HCT116 (cell line): ENCODE measurements at regions not wholly inside any gene's neighbourhood (a gene's known extent, or its start where the extent isn't known, plus 50 kb on each side); places are given as distances from the start of the nearest gene placed in this dataset.

Experiments
- ATAC-seq: fragments of 200-7000 bp; cut with Tn5 transposase; 2 replicates; pipeline ENCODE4 v1.9.1; 2020; ENCODE audit warnings: mild to moderate bottlenecking, moderate library complexity
- BruUV-seq: library from RNA; stranded (reverse); fragments of 400-500 nt; replicated peaks from 2 replicates; lab custom pipeline; 2021; lab: Mats Ljungman, UMichigan
- CTCF ChIA-PET: fragments of 300-600 bp; sonication (Branson Sonifier 250); formaldehyde crosslinking; loops from one replicate; lab custom pipeline; 2021; ENCODE audit warnings: antibody characterized with exemption; lab: Charles Lee
- POLR2A ChIA-PET: fragments of 300-600, 350-600 bp; sonication (Branson Sonifier 250); formaldehyde crosslinking; loops from one replicate; lab custom pipeline; 2021; ENCODE audit warnings: antibody characterized with exemption; lab: Charles Lee
- RAD21 ChIA-PET, 2 experiments: fragments of 300-600 bp; sonication (Branson Sonifier 250); formaldehyde crosslinking; loops; one replicate each; lab custom pipeline; 2023; ENCODE audit warnings: low total read pairs in 2 of 2; ENCODE audit not compliant: uncharacterized antibody in 2 of 2, unreplicated experiment in 2 of 2, low non-redundant PET in 1 of 2; lab: Charles Lee
- DNase-seq: peaks from one replicate; pipeline ENCODE4 v3.0.0-alpha.2; 2010; ENCODE audit warnings: low read depth, low spot score
- H2AFZ ChIP-seq: fragments of 200-600 bp; shearing (Covaris generic), sonication (generic); 2 replicates; pipeline ENCODE4 v1.6.1; 2017; ENCODE audit warnings: low read depth, mixed run types, mixed read lengths, antibody characterized with exemption, low read length; ENCODE audit not compliant: poor library complexity, severe bottlenecking
- H3K27ac ChIP-seq: 2 replicates; pipeline ENCODE4 v1.5.1; 2012; ENCODE audit warnings: low read depth, low read length
- H3K27me3 ChIP-seq: fragments of 200-600 bp; sonication (generic); 2 replicates; pipeline ENCODE4 v1.6.1; 2016; ENCODE audit warnings: mixed run types, low read length, mixed read lengths; ENCODE audit not compliant: insufficient read depth
- H3K36me3 ChIP-seq, 2 experiments: fragments of 200-500 bp in 1 of 2; fragments of 200-600 bp in 1 of 2; sonication (Bioruptor generic) in 1 of 2; sonication (generic) in 1 of 2; 2 replicates each; pipeline versions ENCODE4 v1.5.1 to v1.6.1; 2014 to 2016; ENCODE audit warnings: low read length in 2 of 2, inconsistent platforms in 1 of 2, mixed read lengths in 1 of 2, mixed run types in 1 of 2; ENCODE audit not compliant: insufficient read depth in 2 of 2, control insufficient read depth in 1 of 2
- H3K4me1 ChIP-seq, 2 experiments: fragments of 200-600 bp in 1 of 2; sonication (generic) in 1 of 2; 2 replicates each; pipeline versions ENCODE4 v1.5.1 to v1.6.1; 2012 to 2017; ENCODE audit warnings: low read length in 2 of 2, inconsistent platforms in 1 of 2, mild to moderate bottlenecking in 1 of 2, mixed read lengths in 1 of 2, mixed run types in 1 of 2, moderate library complexity in 1 of 2; ENCODE audit not compliant: insufficient read depth in 2 of 2, control insufficient read depth in 1 of 2
- H3K4me2 ChIP-seq: fragments of 200-600 bp; sonication (generic); 2 replicates; pipeline ENCODE4 v1.6.1; 2017; ENCODE audit warnings: mixed run types, low read length, mixed read lengths
- H3K4me3 ChIP-seq, 2 experiments: fragments of 200-600 bp in 1 of 2; sonication (generic) in 1 of 2; replicated peaks in 1 of 2; 2 replicates each; pipeline ENCODE4 v1.5.1; 2011 to 2016; ENCODE audit warnings: low read length in 2 of 2, control low read depth in 1 of 2, low read depth in 1 of 2, mild to moderate bottlenecking in 1 of 2, mixed read lengths in 1 of 2, mixed run types in 1 of 2
- H3K79me2 ChIP-seq: fragments of 200-600 bp; sonication (generic); 2 replicates; pipeline ENCODE4 v1.6.1; 2017; ENCODE audit warnings: mild to moderate bottlenecking, mixed run types, low read length, moderate library complexity, mixed read lengths; ENCODE audit not compliant: insufficient read depth
- H3K9ac ChIP-seq: fragments of 200-600 bp; sonication (generic); 2 replicates; pipeline ENCODE4 v1.6.1; 2016; ENCODE audit warnings: low read length, mixed read lengths
- H3K9me2 ChIP-seq: fragments of 200-600 bp; sonication (generic), shearing (Covaris generic); 2 replicates; pipeline ENCODE4 v1.6.1; 2017; ENCODE audit warnings: mixed run types, mild to moderate bottlenecking, moderate library complexity; ENCODE audit not compliant: insufficient read depth
- H3K9me3 ChIP-seq, 2 experiments: fragments of 200-500 bp in 1 of 2; fragments of 200-600 bp in 1 of 2; sonication (Bioruptor generic) in 1 of 2; sonication (generic) in 1 of 2; 2 replicates each; pipeline ENCODE4 v1.6.1; 2014 to 2017; ENCODE audit warnings: low read length in 2 of 2, mixed read lengths in 2 of 2, inconsistent platforms in 1 of 2, low read depth in 1 of 2, mild to moderate bottlenecking in 1 of 2, mixed run types in 1 of 2, moderate library complexity in 1 of 2; ENCODE audit not compliant: control insufficient read depth in 1 of 2, insufficient read depth in 1 of 2
- H4K20me1 ChIP-seq: fragments of 200-600 bp; sonication (generic), shearing (Covaris generic); 2 replicates; pipeline ENCODE4 v1.6.1; 2017; ENCODE audit warnings: mixed run types, mild to moderate bottlenecking, moderate library complexity; ENCODE audit not compliant: insufficient read depth
- ATF3 ChIP-seq: IDR thresholded peaks from 2 replicates; pipeline ENCODE4 v1.6.1; 2012
- ELF1 ChIP-seq: IDR thresholded peaks from 2 replicates; pipeline ENCODE4 v1.6.1; 2012; ENCODE audit warnings: low read depth, borderline replicate concordance
- FOSL1 ChIP-seq: IDR thresholded peaks from 2 replicates; pipeline ENCODE4 v1.6.1; 2012; ENCODE audit warnings: low read depth
- MAX ChIP-seq: IDR thresholded peaks from 2 replicates; pipeline ENCODE4 v1.6.1; 2012
- REST ChIP-seq: IDR thresholded peaks from 2 replicates; pipeline ENCODE4 v1.6.1; 2012; ENCODE audit warnings: low read depth
- TCF7L2 ChIP-seq: IDR thresholded peaks from 2 replicates; pipeline ENCODE4 v1.7.0; 2011; ENCODE audit warnings: borderline replicate concordance, inconsistent platforms; ENCODE audit not compliant: insufficient read depth, insufficient read length; ENCODE audit errors: extremely low read depth
- ZFX ChIP-seq: fragments of 450-650 bp; IDR thresholded peaks from 2 replicates; pipeline ENCODE4 v1.6.1; 2017
- intact Hi-C: fragments of 100-400 bp; cut with micrococcal nuclease; formaldehyde crosslinking; loops from 2 replicates; pipeline ENCODE4 v1.10.0; 2022

- H3K4me3 ChIP-seq, result no peak overlapping the region
- H3K4me2 ChIP-seq, result no peak overlapping the region
- no peaks in the 10 kb centered on the region for H3K36me3 ChIP-seq
- RAD21 ChIA-PET, result no interaction called here
- no peaks in the 10 kb centered on the region for H3K79me2 ChIP-seq
- H3K9ac ChIP-seq, result no peak overlapping the region
- no peak for DNase-seq
- H3K9me2 ChIP-seq, result no peaks in the 10 kb centered on the region
- CTCF ChIA-PET, result no interaction called here
- intact Hi-C loops, result no loop called here
- no peak for ATAC-seq
- TF ChIP-seq MAX, result no peak
- TF ChIP-seq REST, result no peak
- TF ChIP-seq FOSL1, result no peak
- no peak for TF ChIP-seq ELF1
- no peak for TF ChIP-seq ATF3
- no peak for TF ChIP-seq TCF7L2
- TF ChIP-seq ZFX, result no peak
- POLR2A ChIA-PET, result no interaction called here
- no peaks in the 10 kb centered on the region for H3K4me1 ChIP-seq
- H3K27me3 ChIP-seq, result no peaks in the 10 kb centered on the region
- no peak overlapping the region for H3K27ac ChIP-seq
- H2AFZ ChIP-seq, result no peak overlapping the region
- no TSS peak for BruUV-seq
- H3K9me3 ChIP-seq, result peaks cover 14 to 32% of the 10 kb centered on the region in 2 experiments; a peak in 3 of 4 replicates
- H4K20me1 ChIP-seq, result no peaks in the 10 kb centered on the region; the same call in 1 of the 2 replicates
Measured at GRCh38 chr16:59907611-59908010, 1173.5 kb upstream of the GOT2 start.
